HuH-7.5 (cell line): ENCODE measurements at regions not wholly inside any gene's neighbourhood (a gene's known extent, or its start where the extent isn't known, plus 50 kb on each side); places are given as distances from the start of the nearest gene placed in this dataset.
"Not testable (repeated sequence)": the region's sequence is repeated elsewhere in the genome, so short reads cannot be mapped to it uniquely, and the experiment has no call there.

Experiments used
- DNase-seq: peaks from one replicate; pipeline ENCODE4 v3.0.0; 2011; ENCODE audit warnings: low spot score

GRCh38 chr12:78338054-78338785, 507.5 kb downstream of the NAV3 start:
- no peak for DNase-seq

- DNase-seq: no peak
Measured at GRCh38 chr12:78340406-78340805, 509.7 kb downstream of the NAV3 start.

DNA sequence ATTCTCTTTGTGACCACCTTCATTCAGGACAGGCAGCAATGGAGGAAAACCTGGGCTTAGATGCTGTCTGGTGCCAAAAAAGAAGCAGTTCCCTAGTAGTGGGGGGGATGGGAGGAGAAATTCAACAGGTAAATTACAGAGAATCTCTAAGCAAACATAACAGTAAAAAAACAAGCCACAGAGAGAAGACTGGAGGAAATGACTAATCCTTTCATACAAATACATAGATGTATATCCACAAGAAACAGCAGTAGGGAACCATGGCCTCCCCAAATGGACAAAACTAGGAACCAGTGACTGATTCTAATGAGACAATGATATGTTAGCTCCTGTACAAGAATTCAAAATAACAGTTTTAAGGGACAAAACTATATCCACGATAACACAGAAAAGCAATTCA, 513.0 kb downstream of the NAV3 start:
- DNase-seq: no peak

- no peak for DNase-seq
Measured at GRCh38 chr12:78359520-78359919, 505.1 kb upstream of the SYT1 start.

DNA sequence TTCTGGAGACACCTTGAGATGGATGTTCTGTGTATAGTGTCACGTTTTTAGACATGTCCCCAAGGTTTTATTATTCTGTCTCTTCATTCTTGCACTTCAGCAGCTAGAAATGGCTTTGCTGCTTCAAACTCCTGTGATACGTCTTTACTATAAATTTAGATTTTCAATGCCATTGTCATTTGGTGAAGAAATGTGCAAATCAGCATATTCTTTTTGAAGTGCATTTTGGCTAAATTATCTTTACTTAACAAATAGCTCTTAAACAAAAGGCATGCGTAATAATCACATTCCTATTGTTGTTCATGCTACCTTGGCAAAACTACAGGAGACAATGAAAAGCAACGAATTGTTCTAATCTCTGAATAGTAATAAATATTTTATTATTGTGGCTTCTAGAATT, 502.9 kb upstream of the SYT1 start:
- no peak for DNase-seq

DNA sequence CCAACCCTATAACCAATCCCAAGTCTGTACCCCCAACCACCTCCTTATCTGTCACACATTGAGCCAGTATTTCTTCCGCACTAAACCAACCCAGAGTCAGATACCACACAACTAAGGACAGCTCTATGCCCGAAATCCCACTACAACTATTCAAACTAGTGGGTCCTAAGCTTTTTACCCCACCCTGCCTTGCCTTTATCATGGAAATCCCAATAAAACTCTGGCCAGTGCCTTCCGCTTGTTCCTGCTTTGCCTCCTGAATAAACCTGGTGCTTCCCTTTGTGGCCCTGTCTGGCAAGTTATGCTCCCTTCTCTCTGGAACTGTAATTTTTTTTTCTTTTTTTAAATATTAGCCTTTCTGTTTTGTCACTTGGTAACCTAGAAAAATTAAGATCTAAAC, 493.3 kb upstream of the SYT1 start:
- DNase-seq: no peak

DNA sequence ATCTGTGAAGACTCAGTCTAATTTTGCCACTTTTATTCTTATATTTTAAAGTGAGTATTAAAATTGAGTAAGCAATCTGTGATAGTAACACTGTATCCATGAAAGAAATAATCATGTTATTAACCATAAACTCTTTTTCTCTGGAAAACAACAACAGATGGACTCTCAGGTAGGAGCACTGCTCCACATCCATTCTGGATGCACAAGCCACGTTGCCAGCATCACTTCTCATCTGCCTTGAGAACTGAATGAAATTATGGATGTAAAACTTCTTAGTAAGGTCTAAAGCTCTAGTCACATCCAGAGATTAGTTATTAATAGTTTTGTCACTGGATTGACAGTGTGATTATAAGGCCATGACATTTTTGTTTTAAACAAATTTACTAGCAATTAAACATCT, 489.1 kb upstream of the SYT1 start:
- DNase-seq: no peak

DNA sequence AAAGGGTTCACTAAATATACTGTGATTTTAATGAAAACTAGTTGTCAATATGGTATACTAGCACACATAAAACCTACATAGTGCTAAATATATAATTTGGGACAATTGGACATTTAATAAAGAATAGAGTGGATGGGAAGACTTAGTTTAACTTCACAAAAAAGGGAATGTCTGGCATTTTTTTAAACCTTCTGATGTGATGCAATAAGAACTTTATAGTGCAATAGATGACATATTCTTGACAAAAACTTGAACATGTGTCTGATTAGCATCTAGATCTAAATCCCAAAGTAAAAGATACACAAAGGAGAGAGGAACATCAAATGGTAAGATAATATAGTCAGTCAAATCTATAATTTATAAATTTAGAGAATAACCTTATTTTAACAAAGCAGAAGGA, 488.3 kb upstream of the SYT1 start:
- DNase-seq: no peak

GRCh38 chr12:78379065-78379464, 485.5 kb upstream of the SYT1 start:
- not testable (repeated sequence) for DNase-seq

DNA sequence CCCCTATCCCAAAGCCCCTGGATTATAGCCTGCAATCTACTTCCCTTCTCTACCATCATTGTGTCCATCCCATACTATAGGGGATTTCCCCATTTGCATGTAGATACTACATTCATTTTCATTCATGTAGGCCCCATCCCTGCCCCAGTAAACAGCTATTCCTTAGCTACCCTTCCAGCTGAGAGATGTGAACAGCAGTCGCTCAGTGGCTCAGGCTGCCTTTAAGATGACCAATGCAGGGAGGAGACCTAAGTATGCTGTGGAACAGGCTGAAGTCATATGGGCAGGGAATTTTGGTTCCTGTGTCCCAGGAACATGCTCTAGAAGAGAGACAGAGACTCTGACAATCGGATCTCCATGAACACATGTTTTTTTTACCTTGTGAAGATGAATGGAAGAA, 481.2 kb upstream of the SYT1 start:
- DNase-seq: no peak

DNA sequence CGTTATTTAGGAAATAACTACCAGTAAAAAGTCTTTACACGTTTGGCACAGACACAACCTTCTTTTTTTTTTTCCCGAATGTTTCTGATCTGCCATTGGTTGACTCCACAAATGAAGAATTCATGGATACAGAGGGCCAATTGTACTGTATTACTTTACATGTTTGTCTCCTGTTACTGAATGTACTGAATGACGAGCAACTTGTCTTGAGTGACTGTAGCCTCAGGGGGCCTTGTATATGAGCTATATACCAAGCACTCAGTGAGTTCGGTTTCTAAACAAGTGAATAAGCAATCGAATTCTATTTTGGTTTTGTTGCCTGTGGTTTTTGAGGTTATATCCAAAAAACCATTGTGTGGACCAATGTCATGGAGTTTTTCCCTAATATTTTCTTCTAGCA, 480.0 kb upstream of the SYT1 start:
- no peak for DNase-seq

DNA sequence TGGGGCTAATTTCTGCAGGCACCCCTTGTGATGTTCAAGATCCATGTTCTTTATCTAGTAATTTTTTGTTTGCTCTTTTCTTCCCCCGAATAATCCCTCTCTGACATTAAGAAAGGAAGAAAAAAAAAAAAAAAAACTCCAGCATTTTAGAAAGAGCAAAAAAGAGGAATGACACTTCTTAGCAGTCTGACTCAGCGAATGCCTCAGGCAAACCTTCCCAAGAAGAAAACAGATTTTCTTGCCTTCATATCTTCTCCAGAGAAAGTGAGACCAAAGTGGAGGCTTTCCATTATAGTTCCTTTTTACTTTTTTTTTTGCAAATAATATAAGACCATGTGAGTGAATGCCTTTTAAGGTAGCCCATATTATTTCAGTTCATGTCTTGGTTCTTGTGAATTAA, 479.0 kb upstream of the SYT1 start:
- DNase-seq: no peak

GRCh38 chr12:78386871-78387270, 477.7 kb upstream of the SYT1 start:
- DNase-seq: no peak

DNA sequence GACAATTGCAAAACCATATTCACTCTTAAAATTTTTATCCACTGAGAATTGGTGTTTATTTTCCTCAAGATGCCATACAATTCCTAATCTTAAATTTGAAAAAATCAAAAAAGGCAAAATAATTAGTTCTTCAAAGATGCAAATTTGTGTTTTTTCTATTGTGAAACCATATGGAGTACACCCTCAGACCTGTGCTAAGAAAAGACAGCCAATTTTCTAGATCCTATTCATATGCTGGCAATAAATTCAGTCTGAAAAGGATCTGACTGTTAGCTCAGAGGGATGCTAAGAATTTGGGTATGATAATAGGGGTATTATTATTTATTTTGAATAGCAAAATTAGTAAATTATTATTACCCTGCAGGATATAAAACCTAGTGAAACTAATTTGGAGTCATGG, 476.9 kb upstream of the SYT1 start:
- no peak for DNase-seq

DNA sequence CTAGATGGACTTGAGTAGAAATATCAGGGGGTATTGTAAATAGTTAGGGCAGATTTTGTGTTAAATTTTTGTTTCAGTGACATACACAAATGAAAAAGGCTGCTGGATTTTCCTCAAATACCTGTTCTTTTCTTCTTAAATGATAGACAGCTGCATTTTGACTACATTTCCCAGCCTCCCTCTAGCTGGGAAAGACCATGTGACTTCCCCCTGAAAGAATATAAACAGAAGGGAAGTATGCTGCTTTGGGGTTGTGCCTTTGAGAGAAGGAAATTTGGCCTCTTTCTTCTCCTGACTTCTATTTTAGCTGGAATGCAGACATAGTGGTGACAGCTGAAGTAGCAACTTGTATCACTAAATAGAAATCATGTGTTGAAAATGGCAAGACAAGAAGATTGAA, 476.1 kb upstream of the SYT1 start:
- no peak for DNase-seq

- DNase-seq: no peak
Measured at GRCh38 chr12:78390920-78391319, 473.7 kb upstream of the SYT1 start.

DNA sequence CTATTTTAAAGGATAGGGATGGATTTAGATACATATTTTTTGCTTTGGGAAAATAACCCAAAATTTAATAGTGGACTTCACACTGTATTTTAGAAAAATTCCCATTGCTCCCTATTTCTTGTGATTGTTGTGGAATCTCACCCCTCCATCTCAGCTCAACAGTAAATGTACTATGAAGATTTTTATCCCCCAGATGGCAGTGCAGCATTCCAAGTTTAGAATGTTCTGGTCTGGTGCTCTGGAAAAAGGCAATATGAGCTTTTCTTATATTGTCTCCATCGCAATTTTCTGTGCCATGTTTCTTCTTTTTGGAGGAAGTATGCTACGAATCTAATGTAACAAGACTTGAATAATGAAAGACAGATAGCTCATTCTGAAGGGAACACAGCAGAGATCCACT, 471.7 kb upstream of the SYT1 start:
- DNase-seq: no peak

DNA sequence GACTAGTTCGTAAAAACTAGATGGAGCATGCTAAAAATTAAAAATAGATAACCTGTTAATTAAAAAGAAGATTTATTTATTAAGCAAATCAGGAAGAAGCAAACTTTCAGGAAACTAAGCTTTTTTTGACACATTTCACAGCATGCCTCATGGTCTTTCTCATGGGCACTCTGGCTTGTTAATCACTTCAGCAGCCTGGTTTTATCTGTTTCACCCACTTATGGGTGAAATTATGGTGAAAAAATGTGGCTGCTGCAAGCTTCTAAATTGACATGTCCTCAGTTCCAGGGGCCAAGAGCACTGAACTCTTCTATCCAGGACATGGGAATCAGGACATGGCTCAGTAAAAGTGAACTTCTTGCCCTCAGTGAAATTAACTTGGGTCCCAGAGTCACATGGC, 468.6 kb upstream of the SYT1 start:
- no peak for DNase-seq

- DNase-seq: no peak
Measured at GRCh38 chr12:78396538-78396937, 468.0 kb upstream of the SYT1 start.

- DNase-seq: no peak
Measured at GRCh38 chr12:78398750-78399149, 465.8 kb upstream of the SYT1 start.

- no peak for DNase-seq
Measured at GRCh38 chr12:78402366-78403134, 462.0 kb upstream of the SYT1 start.

DNA sequence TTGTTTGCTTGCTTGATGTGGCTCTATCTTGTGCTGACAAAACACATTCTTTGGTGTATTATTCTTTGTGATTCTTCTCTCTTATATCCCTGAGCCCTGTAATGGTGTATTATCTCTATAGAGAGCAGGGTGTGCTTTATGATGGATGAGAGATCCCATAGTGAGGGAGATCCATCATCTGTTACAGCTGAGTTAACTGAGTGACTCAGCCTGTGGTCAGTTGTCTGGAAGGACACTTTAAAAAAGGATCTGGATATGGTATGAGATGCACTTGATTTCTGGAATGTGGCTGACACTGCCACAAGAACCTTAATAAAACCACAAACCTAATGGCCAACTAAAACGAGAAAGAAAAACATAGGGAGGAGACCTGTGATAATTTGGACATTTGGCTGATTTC, 461.4 kb upstream of the SYT1 start:
- DNase-seq: no peak

- no peak for DNase-seq
Measured at GRCh38 chr12:78403681-78404080, 460.9 kb upstream of the SYT1 start.

DNA sequence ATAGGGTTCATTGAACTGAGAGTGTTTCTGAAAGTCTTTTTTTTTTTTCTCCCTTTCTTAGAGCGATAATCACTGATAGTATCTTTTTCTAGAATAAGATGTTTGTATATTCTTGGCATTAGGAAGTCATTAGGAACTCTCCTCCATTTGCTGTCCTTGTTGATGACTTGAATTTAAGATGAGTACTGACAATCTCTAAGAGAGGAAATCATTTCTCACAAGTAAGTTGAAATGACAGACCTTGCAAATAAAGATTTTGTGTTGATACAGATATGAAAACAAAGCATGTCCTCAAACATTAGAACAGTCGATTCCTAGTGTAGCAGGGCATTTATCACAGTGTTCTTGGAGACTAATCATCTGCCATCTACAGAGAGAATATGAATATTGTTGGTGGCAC, 458.4 kb upstream of the SYT1 start:
- no peak for DNase-seq
